Right renal cortex interstitium (tissue), 3 donors: ENCODE measurements at regions not wholly inside any gene's neighbourhood (a gene's known extent, or its start where the extent isn't known, plus 50 kb on each side); places are given as distances from the start of the nearest gene placed in this dataset.

Experiments used
- DNase-seq, 3 donors: peaks; one replicate each; pipeline ENCODE4 v3.0.0-alpha.2; 2013; ENCODE audit warnings: low read depth in 3 of 3, low spot score in 2 of 3

DNA sequence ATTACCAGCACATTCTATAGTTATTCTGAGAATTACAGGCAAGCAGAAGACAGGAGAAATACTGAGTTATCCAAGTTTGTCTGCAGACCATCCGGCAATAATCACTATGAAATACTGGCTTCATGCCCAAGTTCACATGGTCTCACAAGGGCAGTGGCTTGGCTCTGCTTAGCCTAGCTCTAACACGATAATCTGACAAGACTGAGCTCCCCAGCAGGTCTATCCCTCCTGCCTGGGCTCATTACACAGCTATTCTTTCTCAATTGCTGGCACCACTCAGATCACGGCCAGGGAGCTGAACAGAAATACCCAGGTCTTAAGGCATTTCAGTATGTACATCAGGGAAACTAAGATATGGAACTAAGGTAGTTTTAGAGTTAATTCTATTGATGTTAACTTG lies 361.6 kb upstream of the PCDH20 start:
- DNase-seq = no peak

DNA sequence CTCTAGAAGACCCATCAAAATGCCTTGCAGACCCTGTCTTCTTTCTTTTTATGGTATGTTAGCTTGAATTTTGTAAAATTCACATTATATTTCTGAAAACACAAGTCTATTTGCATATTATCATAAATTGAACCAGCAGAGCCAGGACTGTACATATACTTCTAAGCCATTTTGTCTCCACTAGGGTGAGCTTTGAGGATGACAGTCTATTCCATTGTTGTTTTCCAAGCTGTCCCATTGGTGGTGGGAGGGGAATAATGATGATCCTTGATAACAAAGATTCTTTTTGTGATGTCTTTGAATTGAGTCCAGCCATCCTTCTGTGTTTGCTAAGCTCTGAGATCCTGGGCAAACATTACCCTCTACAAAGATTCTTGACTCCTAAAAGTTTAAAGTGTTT lies 359.3 kb upstream of the PCDH20 start:
- no peak for DNase-seq

DNA sequence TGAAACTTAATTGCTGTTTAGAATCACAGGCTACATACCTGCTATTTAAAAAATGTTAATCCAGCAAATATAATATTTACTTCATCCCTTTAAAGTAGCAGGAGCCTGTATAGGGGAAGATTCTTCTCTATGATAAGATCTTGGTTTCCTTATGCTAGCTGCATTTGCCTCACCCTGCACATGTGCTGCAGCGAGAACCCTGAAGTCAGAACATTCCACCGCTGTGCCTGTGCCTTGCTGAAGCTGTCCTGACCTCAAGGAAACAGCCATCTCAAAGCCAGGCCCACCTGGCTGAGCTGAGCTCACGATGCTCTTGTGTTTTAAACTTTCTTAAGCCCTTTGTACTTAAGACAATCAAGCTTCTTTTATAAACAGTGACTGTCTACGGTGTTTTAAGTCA lies 355.0 kb upstream of the PCDH20 start:
- no peak for DNase-seq

DNA sequence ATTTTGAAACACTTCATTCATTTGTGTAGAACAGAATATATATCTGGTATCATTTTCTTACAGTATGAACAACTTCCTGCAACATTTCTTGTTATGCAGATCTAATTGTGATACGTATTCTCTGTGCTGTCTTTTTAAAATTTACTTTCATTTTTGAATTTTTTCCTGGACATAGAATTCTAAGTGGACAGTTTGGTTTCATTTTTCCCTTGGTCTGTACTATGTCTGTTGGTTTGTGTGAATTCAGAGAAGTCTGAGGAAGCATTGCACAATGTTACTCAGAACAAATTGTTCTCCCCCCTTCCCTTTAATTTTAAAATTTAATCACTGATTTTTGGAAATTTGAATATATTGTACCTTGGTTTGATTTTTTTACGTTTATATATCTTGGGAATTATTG lies 352.5 kb upstream of the PCDH20 start:
- no peak for DNase-seq

DNA sequence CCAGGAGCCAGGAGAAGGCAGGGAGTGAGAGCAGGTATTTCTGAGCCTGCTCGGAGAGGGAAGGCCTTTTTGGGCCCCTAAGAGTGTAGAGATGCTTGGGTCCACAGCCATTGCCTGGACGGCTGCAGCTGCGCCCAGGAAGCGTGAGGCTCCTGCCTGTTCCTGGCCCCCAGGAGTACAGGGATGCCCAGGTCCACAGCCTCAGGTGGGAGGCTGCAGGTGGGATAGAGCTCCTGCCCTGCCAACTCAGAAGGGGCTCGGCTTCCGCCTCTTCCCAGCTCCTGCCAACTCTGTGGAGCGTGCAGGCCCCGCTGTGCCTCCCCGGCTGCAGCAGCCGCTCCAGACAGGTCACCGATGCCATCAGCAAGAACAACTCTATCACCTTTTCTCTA lies 351.0 kb upstream of the PCDH20 start:
- DNase-seq = no peak

DNA sequence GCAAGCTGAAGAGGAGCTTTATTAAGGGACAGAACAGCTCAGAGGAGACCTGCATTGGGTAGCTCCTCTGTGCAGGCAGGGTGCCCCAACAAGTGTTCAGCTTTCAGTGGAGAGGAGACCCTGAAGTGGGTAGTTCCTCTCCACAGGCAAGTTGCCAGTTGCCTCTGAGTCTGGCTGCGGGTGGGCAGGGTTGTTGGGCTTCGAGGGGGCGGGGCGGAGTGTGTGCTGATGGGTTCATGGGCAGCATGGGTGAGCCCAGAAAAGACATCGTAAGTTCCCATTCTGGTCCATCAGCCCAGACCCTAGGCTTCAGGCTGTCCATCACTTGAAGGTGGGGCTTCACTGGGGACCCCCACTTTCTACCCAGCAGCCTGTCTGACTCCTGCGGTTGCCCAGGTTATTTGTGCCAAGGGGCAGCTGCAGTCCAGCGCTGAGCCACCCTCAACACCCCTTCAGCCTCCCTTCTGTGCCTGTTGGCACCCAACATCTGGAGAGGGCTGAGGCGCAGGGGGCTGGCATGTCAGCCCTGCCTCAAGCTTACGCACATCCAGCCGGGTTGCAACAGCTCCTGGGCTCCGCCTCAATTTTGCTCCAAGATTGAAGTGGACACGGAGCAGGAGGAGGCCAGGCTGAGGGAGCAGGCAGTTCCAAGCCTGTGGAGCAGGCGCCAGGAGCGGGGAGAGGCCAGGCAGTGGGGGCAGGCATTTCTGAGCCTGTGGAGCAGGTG lies 350.5 kb upstream of the PCDH20 start:
- no peak for DNase-seq

DNA sequence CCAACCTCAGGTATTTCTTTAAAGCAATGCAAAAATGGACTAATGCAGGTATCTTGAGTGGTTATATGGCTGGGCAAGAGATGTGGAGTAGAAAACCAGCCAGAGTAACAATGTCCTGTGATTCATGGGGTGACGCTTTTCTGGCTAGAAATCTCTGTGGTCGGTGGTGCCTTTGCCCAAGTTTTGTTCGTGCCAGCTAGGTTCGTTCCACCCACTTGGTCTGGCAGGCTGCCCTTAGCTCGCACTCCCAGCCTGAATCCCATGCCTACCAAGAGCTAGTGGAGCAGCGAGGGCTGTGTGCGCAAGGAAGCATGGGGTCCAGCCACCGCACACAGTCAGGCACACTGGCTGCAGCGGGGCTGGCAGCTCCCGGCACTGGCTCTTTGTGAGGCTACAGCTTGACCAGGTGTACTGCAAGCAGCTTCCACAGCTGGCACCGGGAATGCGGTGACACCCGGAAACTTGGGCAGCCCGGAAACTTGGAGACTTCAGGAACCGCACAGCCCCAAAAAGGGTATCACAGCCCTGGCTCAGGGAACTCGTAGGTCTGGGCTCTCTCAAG lies 349.6 kb upstream of the PCDH20 start:
- no peak for DNase-seq

DNA sequence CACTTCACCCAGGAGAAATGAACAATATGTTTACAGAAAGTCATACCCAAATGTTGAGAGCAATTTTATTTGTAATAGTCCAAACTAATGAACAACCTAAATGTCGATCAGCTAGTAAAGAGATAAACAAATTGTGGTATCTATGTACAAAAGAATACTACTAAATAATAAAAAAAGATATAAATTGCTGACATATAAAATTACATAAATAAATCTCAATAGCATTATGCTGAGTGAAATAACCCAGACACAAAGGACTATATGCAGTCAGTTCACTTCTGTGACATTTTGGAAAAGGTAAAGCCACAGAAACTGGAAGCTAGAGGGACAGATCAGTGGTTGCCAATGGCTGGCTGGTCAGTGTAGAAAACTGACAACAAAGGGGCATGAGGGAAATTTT lies 346.0 kb upstream of the PCDH20 start:
- DNase-seq = no peak

DNA sequence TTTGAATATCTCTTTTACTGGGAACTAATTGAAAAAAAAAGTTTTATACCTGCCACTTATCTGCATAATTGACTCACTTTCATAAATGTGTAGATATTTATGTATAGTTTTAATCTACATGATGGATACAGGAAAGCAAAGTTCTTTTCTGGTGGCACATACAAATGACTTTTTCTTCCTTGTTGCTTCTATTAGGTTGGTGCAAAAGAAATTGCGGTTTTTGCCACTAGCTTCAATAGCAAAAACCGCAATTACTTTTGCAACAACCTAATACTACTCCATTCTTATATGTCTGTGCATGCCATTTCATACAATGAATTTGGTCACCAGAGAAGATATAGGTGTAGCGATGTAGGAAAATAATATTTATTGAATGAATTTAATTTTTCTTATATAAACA lies 344.5 kb upstream of the PCDH20 start:
- no peak for DNase-seq

DNA sequence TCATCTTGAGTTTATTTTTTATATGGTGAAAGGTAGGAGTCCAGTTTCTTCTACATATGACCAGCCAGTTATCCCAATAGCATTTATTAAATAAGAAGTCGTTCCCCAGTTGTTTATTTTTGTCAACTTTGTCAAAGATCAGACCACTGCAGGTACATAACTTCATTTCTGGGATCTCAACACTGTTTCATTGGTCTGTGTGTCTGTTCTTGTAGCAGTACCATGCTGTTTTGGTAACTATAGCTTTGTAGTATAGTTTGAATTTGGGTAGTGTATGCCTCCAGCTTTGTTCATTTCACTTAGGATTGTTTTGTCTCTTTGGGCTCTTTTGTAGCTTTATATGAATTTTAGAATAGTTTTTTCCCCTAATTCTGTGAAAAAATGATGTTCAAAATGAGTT lies 340.4 kb upstream of the PCDH20 start:
- DNase-seq = no peak

DNA sequence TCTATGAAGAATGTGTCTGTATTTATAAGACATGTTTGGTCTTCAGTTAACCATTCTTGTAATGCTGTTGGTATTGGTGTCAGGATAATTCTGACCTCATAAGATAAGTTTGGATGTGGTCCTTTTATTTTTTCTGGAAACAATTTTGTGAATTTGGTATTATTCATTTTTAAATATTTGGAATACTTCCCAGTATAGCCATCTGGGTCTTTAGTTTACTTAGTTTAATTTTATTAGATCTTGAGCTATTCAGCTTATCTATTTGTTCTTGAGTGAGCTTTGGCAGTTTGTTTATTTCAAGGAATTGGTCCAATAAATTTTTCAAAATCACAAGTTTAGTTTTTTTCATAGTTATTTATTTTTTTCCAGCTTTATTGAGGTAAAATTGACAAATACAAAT lies 335.4 kb upstream of the PCDH20 start:
- DNase-seq = no peak

DNA sequence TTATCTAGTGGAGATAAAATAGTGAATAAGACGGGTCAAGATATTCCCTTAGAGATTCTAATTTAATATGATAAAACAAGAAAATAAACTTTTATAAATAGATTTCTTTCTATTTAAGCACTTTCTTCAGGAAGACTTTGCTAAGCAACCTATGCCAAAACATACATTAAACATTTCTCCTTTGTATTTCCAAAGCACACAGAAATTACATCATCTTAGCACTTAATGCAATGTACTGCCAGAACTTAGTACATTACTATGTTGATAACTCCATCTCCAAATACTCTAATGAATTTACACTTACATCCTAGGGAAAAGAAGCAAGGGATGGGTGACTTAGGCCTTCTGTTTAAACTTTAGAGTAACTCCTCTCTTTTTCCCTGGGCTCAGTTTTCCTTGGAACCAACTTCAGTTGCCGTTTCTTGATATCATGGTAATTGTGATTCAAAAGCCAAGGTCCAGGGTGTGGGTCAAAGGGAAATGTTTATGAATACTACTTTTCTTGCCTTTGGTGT lies 322.6 kb upstream of the PCDH20 start:
- DNase-seq = no peak

DNA sequence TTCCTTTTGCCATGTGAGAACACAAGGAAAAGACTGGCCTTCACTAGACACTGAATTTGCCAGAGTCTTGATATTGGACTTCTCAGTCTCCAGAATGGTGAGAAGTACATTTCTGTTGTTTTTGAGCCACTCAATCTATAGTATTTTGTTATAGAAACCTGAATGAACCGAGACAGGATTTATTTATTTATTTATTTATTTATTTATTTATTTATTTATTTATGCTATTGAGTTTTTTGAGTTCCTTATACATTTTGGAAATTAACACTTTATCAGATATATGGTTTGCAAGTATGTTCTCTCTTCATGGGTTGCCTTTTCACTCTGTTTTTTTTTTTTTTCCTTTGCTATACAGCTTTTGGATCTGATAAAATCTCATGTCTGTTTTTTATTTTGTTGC lies 319.0 kb upstream of the PCDH20 start:
- no peak for DNase-seq

DNA sequence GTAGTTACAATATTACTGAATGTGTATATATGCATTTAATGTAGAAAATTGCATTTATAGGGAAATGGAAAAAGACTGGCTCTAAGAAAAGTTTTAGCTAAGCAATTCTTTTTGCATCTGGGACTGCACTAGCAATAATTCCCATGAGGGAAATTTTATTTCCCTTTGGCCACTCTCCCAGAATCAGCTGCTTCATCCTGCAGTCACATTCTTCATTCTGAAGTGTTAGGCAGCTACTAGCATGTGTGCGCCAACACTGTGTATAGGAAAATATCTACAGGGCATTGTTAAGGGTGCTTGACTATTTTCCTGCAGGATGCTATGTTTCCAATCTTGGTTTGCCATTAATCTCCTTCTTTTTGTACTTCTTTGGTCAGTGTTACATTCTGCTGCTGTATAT lies 312.8 kb upstream of the PCDH20 start:
- peak in 2 of 3 donors; percentile 23 to 27 for DNase-seq

DNA sequence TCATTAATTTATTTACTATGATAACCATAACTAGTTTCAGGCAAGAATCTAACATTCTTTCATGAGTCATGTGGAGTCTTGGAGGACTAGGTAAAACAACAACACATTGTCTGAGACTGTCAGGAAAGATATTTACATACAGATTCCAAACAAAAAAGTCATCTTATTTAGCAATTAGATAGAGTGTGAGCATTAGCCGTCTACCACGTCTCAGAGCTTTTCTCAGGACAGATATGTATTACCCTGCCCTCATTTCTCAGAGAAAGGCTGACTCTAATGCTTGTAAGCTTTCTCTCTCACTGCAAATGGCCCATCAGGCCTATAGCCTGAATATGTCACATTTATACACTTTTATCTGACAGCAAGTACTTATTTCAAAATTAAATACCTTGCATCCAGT lies 312.1 kb upstream of the PCDH20 start:
- no peak for DNase-seq

DNA sequence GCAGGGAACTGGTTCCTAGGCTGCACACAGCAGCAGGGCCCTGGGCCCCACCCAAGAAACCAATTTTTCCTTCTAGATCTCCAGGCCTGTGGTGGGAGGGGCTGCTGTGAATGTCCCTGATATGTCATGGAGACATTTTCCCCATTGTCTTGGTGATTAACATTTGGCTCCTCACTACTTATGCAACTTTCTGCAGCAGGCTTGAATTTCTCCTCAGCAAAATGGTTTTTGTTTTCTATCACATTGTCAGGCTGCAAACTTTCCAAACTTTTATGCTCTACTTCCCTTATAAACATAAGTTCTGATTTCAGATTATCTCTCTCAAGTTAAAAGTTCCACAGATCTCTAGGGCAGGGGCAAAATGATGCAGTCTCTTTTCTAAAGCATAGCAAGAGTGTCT lies 310.2 kb upstream of the PCDH20 start:
- DNase-seq = no peak

DNA sequence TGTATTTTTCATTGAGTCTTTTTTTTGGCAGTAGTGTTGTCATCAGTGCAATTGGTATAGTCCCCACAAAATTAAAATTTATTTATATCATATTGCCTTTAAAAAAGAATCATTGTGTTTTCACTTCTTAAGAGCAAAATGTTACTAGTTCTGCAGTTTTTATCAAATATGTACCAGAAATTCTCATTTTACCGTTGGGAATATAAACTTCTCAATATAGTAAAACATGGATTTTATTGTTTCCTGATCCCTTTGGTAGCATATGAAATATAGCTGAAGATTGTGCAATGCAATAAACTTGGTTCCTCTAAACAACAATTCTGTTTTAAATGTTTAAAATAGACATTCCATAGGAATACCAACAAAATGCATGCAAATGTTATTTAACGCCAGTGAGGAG lies 306.5 kb upstream of the PCDH20 start:
- no peak for DNase-seq

DNA sequence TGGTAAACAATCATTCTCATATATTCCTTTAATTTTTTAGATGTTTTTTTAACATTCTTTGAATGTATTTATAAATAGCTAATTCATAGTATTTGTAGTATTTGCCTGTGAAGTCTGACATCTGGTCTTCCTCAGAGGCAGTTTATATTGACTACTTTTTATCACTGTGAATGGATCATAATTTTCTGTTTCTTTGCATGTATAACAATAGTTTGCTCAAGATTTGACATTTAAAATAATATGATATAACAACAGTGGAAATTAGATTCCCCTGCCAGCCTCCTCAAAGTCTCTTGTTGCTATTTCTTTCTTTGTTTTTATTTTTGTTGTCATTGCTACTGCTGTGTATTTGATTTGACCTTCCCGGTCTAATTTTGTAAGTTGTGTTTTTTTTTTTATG lies 297.0 kb upstream of the PCDH20 start:
- no peak for DNase-seq

DNA sequence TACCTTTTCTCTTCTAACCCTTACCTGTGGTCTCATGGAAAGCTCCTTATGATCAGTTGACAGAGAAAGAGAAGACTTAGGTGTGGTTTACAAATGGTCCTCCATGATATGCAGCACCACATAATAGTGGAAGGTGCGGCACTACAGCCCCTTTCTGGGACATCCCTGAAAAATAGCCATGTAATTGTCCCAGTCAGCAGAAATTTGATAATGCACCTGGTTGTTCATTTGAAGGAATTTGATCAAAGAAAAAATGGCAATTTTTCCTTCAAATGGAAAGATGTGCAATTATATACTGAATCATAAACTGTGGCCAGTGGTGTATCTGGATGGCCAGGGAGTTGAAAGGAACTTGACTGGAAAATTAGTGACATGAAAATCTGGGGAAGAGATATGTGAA lies 293.6 kb upstream of the PCDH20 start:
- no peak for DNase-seq

DNA sequence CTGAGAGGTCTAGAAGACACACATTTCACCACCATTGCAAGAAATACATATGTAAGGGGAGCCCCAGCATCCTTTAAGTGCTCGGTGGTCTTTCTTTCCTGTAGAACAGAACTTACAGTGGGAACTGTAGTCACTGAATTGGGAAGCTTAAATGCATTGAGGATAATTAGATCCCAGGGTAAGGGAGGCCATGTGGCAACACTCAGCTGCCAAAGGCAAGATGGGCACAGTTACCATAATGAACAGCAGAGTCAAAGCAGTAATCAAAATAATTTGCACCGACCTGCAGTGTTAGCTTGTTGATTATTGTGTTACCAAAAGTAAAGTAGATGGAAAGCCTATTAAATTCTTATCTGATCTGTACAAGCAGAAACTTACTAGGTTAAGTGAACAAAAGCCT lies 291.2 kb upstream of the PCDH20 start:
- no peak for DNase-seq

DNA sequence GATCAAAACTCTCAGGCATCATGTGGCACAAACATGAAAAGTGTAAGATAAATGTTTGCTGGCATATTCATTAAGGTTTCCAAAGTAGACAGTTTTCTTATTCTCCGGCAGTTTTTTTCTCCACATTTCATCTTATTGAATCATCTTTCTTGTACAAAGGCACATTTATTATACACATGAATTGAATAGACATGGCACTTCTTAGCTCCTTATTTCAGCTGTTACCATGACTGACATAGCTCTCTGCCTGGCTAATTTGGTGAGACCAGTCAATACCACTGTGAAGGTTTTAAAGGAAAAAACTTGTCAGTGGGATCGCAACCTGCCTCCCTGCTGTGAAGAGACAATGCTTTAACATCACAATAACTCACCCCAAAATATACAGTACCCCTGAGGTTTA lies 285.0 kb upstream of the PCDH20 start:
- no peak for DNase-seq

DNA sequence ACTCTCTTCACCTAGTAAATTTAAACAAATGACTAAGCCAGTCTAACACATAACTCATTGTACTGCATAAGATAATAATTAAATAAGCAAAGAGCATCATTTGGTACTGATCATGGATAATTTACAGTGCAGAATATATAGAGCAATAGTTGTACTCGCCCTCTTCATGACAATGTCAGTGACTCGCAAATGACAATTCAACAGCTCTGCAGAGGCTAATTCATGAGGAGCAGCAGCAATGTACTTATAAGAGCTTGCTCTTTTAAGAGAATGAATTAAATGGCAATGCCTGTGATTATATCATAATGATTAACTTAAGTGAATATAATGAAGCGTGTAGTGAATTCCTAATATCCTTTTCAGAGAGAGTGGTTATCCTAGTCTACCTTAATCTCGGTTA lies 284.5 kb upstream of the PCDH20 start:
- DNase-seq = no peak

DNA sequence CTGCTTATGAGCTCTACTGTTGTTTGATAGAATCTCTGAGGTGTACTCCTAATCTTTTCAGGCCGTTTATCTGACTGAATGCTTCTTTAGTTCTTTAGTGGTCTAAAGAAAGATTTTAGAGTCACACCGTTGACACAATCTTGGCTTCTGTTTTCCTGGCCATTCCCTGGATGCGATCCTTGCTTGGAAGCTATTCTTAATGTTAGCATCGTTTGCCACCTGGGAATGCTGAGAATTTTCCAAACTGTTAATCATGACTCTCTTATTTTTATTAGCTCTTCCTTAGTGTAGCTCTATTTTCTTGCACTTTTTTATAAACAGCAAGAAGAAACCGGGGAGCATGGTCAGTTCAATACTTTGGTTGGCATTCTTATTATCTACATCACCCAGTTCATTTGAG lies 281.0 kb upstream of the PCDH20 start:
- no peak for DNase-seq
